Suprapubic skin (tissue), 3 donors: ENCODE measurements at regions not wholly inside any gene's neighbourhood (a gene's known extent, or its start where the extent isn't known, plus 50 kb on each side); places are given as distances from the start of the nearest gene placed in this dataset.

ENCODE experiments used
- CTCF ChIP-seq, 2 donors: fragments of 200-600 bp in 1 of 2; fragments of 450-650 bp in 1 of 2; sonication (generic) in 1 of 2; IDR thresholded peaks; one replicate each; pipeline ENCODE4 v1.5.1; 2016 to 2019; ENCODE audit warnings: antibody characterized with exemption in 2 of 2, mild to moderate bottlenecking in 1 of 2, moderate library complexity in 1 of 2
- EP300 ChIP-seq: sonication (generic); formaldehyde crosslinking; IDR thresholded peaks from one replicate; pipeline ENCODE4 v1.6.1; 2017; ENCODE audit warnings: antibody characterized with exemption
- POLR2A ChIP-seq, 2 donors: fragments of 450-650 bp; IDR thresholded peaks; one replicate each; pipeline ENCODE4 v1.6.1; 2017; ENCODE audit warnings: antibody characterized with exemption in 2 of 2, mild to moderate bottlenecking in 2 of 2, moderate library complexity in 2 of 2

- TF ChIP-seq CTCF (IDR thresholded peaks at IDR 0.05) (no peak), POLR2A (IDR thresholded peaks at IDR 0.05) (no peak), EP300 (no peak)
Observed at GRCh38 chr1:96580920-96581319, 140.7 kb upstream of the PTBP2 start.
